Caco-2 (cell line): ENCODE measurements at regions not wholly inside any gene's neighbourhood (a gene's known extent, or its start where the extent isn't known, plus 50 kb on each side); places are given as distances from the start of the nearest gene placed in this dataset.

Source experiments
- BruUV-seq: library from RNA; stranded (reverse); fragments of 400-500 nt; replicated peaks from 2 replicates; lab custom pipeline; 2021; lab: Mats Ljungman, UMichigan
- CTCF ChIA-PET: fragments of 300-600 bp; sonication (Branson Sonifier 250); formaldehyde crosslinking; loops from one replicate; lab custom pipeline; 2022; ENCODE audit warnings: antibody characterized with exemption; lab: Charles Lee
- POLR2A ChIA-PET: fragments of 300-600 bp; sonication (Branson Sonifier 250); formaldehyde crosslinking; loops from one replicate; lab custom pipeline; 2022; ENCODE audit warnings: antibody characterized with exemption; lab: Charles Lee
- DNase-seq, 2 experiments: peaks; one replicate each; pipeline versions ENCODE4 v3.0.0 to v3.0.0-alpha.2; 2020 to 2022
- H3K27me3 ChIP-seq: replicated peaks from 2 replicates; pipeline ENCODE4 v1.6.0; 2011; ENCODE audit warnings: low read length; ENCODE audit not compliant: control insufficient read depth, insufficient read depth
- H3K36me3 ChIP-seq: 2 replicates; pipeline ENCODE4 v1.5.1; 2011; ENCODE audit warnings: low read length; ENCODE audit not compliant: control insufficient read depth, insufficient read depth
- H3K4me1 ChIP-seq: fragments of 250-450 bp; sonication (Bioruptor Pico); 2 replicates; pipeline ENCODE4 v1.5.1; 2020; ENCODE audit warnings: mild to moderate bottlenecking
- H3K4me3 ChIP-seq: 2 replicates; pipeline ENCODE4 v1.5.1; 2011; ENCODE audit warnings: low read depth, mild to moderate bottlenecking, control low read depth, low read length
- H3K9me3 ChIP-seq: fragments of 250-450 bp; sonication (Bioruptor Pico); 2 replicates; pipeline ENCODE4 v1.5.1; 2020; ENCODE audit warnings: mild to moderate bottlenecking, moderate library complexity
- H3K27ac Mint-ChIP-seq: one replicate; pipeline ENCODE4 v1.8.0; 2022; ENCODE audit warnings: mixed read lengths; ENCODE audit not compliant: unreplicated experiment
- H3K27me3 Mint-ChIP-seq: one replicate; pipeline ENCODE4 v1.8.0; 2022; ENCODE audit warnings: mixed read lengths; ENCODE audit not compliant: insufficient read depth, unreplicated experiment
- H3K36me3 Mint-ChIP-seq: one replicate; pipeline ENCODE4 v1.8.0; 2022; ENCODE audit warnings: mild to moderate bottlenecking, mixed read lengths; ENCODE audit not compliant: insufficient read depth, unreplicated experiment
- H3K4me1 Mint-ChIP-seq: one replicate; pipeline ENCODE4 v1.8.0; 2022; ENCODE audit warnings: low read depth, mixed read lengths; ENCODE audit not compliant: unreplicated experiment
- H3K4me3 Mint-ChIP-seq: one replicate; pipeline ENCODE4 v1.8.0; 2022; ENCODE audit warnings: mild to moderate bottlenecking, moderate library complexity, mixed read lengths; ENCODE audit not compliant: unreplicated experiment
- H3K9me3 Mint-ChIP-seq: one replicate; pipeline ENCODE4 v1.8.0; 2022; ENCODE audit warnings: mixed read lengths; ENCODE audit not compliant: unreplicated experiment
- intact Hi-C: fragments of 100-400 bp; cut with micrococcal nuclease; formaldehyde crosslinking; loops from one replicate; pipeline ENCODE4 v1.10.0; 2022; ENCODE audit not compliant: unreplicated experiment
- TF ChIP-seq, protein P1 (sequence below), 2 experiments: fragments of 200-600 bp in 1 of 2; IDR thresholded peaks; 1 replicate in 1 of 2; 2 replicates in 1 of 2; pipeline versions ENCODE4 v1.5.1 to v1.8.0; 2011 to 2022; ENCODE audit warnings: antibody characterized with exemption in 1 of 2, control low read depth in 1 of 2, inconsistent platforms in 1 of 2, low read depth in 1 of 2, low read length in 1 of 2, mild to moderate bottlenecking in 1 of 2, moderate library complexity in 1 of 2; ENCODE audit not compliant: insufficient read depth in 1 of 2, severe bottlenecking in 1 of 2, unreplicated experiment in 1 of 2

DNA sequence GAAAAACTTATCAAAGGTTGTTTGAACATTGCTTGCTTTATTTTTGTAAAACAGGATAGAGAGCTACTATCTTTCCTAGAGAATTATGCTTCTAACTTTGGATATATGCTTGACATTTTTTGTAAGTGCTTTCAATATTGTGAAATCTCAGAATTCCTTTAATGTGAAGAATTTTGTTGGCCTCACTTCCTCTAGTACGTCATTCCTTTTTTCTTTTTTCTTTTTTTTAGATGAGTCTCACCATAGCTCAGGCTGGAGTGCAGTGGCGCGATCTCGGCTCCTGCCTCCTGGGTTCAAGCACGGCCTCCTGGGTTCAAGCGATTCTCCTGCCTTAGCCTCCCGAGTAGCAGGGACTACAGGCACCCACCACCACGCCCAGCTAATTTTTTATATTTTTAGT lies 668.1 kb downstream of the RFPL4B start:
- CTCF ChIA-PET = no interaction called here
- no peaks in the 10 kb centered on the region for H3K9me3 Mint-ChIP-seq

DNA sequence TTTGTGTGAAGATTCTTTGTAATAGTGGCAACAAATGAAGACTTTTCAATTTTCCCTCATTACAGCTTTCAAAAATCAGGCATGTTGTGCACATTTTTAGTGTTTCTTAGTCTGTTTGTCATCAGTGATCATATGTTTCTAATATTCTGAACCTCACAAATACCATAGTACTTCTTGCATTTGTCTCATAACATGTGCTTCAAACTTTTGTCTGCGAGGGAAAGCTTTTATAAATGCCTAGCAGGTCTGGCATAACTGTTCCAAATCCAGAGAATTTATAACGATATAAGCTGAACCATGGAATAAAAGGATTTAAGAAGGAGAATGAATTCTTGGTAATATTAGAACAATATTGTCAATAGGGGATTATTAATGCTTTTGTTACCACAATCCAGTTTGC lies 670.2 kb downstream of the RFPL4B start:
- DNase-seq = no peak
- Histone ChIP-seq H3K4me3 (no peak overlapping the region), H3K9me3 (no peaks in the 10 kb centered on the region), H3K36me3 (no peaks in the 10 kb centered on the region), H3K4me1 (no peaks in the 10 kb centered on the region), H3K27me3 (no peaks in the 10 kb centered on the region)
- Mint-ChIP-seq H3K9me3 (no peaks in the 10 kb centered on the region), H3K36me3 (no peaks in the 10 kb centered on the region), H3K27me3 (no peaks in the 10 kb centered on the region), H3K4me1 (no peaks in the 10 kb centered on the region), H3K27ac (no peak overlapping the region), H3K4me3 (no peak overlapping the region)
- ChIA-PET POLR2A (no interaction called here), CTCF (no interaction called here)
- BruUV-seq = no TSS peak
- TF ChIP-seq, protein P1, sequence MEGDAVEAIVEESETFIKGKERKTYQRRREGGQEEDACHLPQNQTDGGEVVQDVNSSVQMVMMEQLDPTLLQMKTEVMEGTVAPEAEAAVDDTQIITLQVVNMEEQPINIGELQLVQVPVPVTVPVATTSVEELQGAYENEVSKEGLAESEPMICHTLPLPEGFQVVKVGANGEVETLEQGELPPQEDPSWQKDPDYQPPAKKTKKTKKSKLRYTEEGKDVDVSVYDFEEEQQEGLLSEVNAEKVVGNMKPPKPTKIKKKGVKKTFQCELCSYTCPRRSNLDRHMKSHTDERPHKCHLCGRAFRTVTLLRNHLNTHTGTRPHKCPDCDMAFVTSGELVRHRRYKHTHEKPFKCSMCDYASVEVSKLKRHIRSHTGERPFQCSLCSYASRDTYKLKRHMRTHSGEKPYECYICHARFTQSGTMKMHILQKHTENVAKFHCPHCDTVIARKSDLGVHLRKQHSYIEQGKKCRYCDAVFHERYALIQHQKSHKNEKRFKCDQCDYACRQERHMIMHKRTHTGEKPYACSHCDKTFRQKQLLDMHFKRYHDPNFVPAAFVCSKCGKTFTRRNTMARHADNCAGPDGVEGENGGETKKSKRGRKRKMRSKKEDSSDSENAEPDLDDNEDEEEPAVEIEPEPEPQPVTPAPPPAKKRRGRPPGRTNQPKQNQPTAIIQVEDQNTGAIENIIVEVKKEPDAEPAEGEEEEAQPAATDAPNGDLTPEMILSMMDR (IDR thresholded peaks at IDR 0.05; ENCODE audit: insufficient read depth in 1 of 2, low read depth in 1 of 2, low read length in 1 of 2, severe bottlenecking in 1 of 2, unreplicated experiment in 1 of 2) = no peak
- intact Hi-C loops = no loop called here

More for the DNA sequence above, 668.1 kb downstream of the RFPL4B start:
- no peak for DNase-seq
- Mint-ChIP-seq H3K4me3 (no peak overlapping the region), H3K27me3 (no peaks in the 10 kb centered on the region), H3K36me3 (no peaks in the 10 kb centered on the region), H3K4me1 (no peaks in the 10 kb centered on the region), H3K27ac (no peak overlapping the region)
- Histone ChIP-seq H3K36me3 (no peaks in the 10 kb centered on the region), H3K4me1 (no peaks in the 10 kb centered on the region), H3K9me3 (no peaks in the 10 kb centered on the region), H3K4me3 (no peak overlapping the region), H3K27me3 (no peaks in the 10 kb centered on the region)
- no TSS peak for BruUV-seq
- TF ChIP-seq, protein P1 (IDR thresholded peaks at IDR 0.05; ENCODE audit: insufficient read depth in 1 of 2, low read depth in 1 of 2, low read length in 1 of 2, severe bottlenecking in 1 of 2, unreplicated experiment in 1 of 2) = no peak
- intact Hi-C loops = no loop called here
- POLR2A ChIA-PET = no interaction called here

DNA sequence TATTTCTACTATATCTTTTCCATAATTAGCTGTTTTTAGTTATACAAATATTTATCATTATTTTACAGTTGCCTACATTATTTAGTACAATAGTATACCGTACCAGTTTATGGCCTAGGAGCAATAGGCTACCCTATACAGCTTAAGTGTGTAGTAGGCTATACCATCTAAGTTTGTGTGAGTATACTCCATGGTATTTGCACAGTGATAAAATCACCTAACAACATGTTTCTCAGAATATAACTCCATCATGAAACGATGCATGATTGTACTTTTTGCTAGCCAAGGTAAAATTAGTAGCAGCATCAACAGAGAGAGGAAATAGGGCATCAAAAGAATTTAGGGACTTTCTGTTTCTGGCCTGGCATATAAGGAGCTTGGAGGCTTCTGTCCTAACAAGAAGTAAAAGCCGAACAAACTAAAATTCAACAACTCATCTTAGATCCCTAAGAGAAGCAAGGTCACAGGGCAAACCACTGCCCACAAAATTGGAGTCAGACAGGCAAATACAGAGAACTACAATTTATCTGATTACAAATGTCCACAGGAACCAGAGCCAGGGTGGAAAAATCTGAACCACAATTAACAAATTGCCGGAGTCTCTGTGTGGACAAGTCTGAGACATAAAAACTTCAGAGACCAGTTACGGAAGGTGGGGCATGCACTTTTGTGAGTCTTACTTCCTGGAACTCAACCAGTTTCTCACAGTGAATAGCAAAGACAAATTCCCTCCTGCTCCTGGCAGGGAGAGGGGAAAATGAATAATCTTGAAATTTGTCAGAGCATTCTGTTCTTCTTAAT lies 671.4 kb downstream of the RFPL4B start:
- H3K27me3 ChIP-seq = no peaks in the 10 kb centered on the region
- Mint-ChIP-seq H3K36me3 (no peaks in the 10 kb centered on the region), H3K4me1 (no peaks in the 10 kb centered on the region), H3K9me3 (no peaks in the 10 kb centered on the region), H3K4me3 (no peak overlapping the region), H3K27me3 (peaks cover 2% of the 10 kb centered on the region), H3K27ac (no peak overlapping the region)
- DNase-seq = no peak
- no TSS peak for BruUV-seq
- intact Hi-C loops = no loop called here
- ChIA-PET POLR2A (no interaction called here), CTCF (no interaction called here)
- no peak overlapping the region for H3K4me3 ChIP-seq
- no peaks in the 10 kb centered on the region for H3K9me3 ChIP-seq
- TF ChIP-seq, protein P1 (IDR thresholded peaks at IDR 0.05; ENCODE audit: insufficient read depth in 1 of 2, low read depth in 1 of 2, low read length in 1 of 2, severe bottlenecking in 1 of 2, unreplicated experiment in 1 of 2) = no peak
- no peaks in the 10 kb centered on the region for H3K4me1 ChIP-seq
- H3K36me3 ChIP-seq = no peaks in the 10 kb centered on the region
